Right cardiac atrium (tissue), 5 donors: ENCODE measurements at regions not wholly inside any gene's neighbourhood (a gene's known extent, or its start where the extent isn't known, plus 50 kb on each side); places are given as distances from the start of the nearest gene placed in this dataset.

Source experiments
- ATAC-seq, 2 donors: fragments of 200-7000 bp; cut with Tn5 transposase; one replicate each; pipeline versions ENCODE4 v1.8.0 to v1.9.1; 2020; ENCODE audit warnings: moderate library complexity in 2 of 2, mild to moderate bottlenecking in 1 of 2
- DNase-seq, 3 donors: peaks; one replicate each; pipeline ENCODE4 v3.0.0-alpha.2; 2020
- H3K27ac ChIP-seq: one replicate; pipeline ENCODE4 v1.5.1; 2013; ENCODE audit warnings: mild to moderate bottlenecking, low read length, control low read depth, moderate library complexity
- H3K27me3 ChIP-seq: one replicate; pipeline ENCODE4 v1.6.1; 2013; ENCODE audit not compliant: control insufficient read depth, insufficient read depth
- H3K4me1 ChIP-seq: one replicate; pipeline ENCODE4 v1.6.1; 2013; ENCODE audit warnings: low read length; ENCODE audit not compliant: control insufficient read depth, insufficient read depth
- H3K4me3 ChIP-seq: one replicate; pipeline ENCODE4 v1.5.1; 2013; ENCODE audit warnings: low read length, control low read depth
- H3K9me3 ChIP-seq: one replicate; pipeline ENCODE4 v1.6.1; 2013; ENCODE audit warnings: low read length; ENCODE audit not compliant: control insufficient read depth
- WGBS: extraction: QIAGEN DNeasy Blood & Tissue Kit; methylation state at CpG from one replicate; pipeline ENCODE4 v1.1.7; 2013; 5-methylcytosine and 5-hydroxymethylcytosine counted together
- intact Hi-C, 4 donors: fragments of 100-400 bp; cut with DNase I; formaldehyde crosslinking; loops; one replicate each; pipeline versions ENCODE4 v1.11.0 to v1.14.0; 2022 to 2023
- donor health status: healthy with polysubstance abuse.
- donor health status: DM: no; HTN: yes; CAD: no.
- donor health status: DM: no; HTN: no; CAD: no.
- donor health status: DM: no; HTN: yes; CAD: no; lungs with severe emphysema.
- donor health status: DM: yes; HTN: yes; CAD: no.

DNA sequence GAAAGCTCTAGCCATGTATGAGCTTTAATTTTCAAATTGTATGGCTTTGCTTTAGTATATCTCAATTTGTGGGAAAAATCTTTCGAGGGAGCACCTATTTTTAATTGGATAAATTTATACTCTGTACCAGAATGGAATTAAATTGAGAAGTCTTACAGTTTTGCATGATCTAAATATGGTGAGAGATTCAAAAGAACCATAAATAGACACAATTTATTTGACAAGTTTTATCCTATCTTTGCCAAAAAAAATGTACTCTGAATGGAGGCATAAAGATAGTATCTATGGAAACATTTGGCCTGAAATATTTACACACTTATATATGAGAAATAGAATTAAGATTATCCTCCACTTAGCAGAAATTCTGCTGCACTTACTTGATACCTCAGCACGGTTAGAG is 238.4 kb downstream of the NDUFA10 start:
- no peaks in the 10 kb centered on the region for H3K9me3 ChIP-seq
- H3K27me3 ChIP-seq, result no peaks in the 10 kb centered on the region
- WGBS, result 62% methylated on average over 2 of the region's 2 CpGs
- H3K4me3 ChIP-seq, result no peak overlapping the region
- no peak overlapping the region for H3K27ac ChIP-seq
- ATAC-seq (no peak), DNase-seq (no peak)
- no peaks in the 10 kb centered on the region for H3K4me1 ChIP-seq
- intact Hi-C loops, result no loop called here

DNA sequence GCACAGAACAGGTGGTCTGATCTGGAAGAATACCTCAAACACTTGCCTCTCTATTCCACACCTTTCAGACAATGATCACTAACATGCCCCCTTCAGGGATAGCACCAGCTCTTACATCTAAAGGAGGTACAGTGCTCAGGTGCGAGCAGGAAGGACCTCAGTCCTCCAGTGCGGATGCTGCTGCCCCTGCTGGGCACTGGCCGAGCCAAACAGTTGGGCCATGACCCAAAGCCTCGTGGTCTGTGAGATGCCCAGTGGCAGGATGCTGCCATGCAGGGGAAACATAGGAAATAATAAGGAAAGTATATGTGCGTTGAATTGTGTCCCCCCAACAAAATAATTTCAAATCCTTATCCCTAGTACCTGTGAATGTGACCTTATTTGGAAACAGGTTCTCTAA is 243.7 kb downstream of the NDUFA10 start:
- 90% methylated on average over 5 of the region's 5 CpGs for WGBS
- Histone ChIP-seq H3K9me3 (no peaks in the 10 kb centered on the region), H3K4me3 (no peak overlapping the region), H3K27me3 (no peaks in the 10 kb centered on the region), H3K4me1 (no peaks in the 10 kb centered on the region), H3K27ac (no peak overlapping the region)
- intact Hi-C loops, result no loop called here
- ATAC-seq (no peak), DNase-seq (no peak)

DNA sequence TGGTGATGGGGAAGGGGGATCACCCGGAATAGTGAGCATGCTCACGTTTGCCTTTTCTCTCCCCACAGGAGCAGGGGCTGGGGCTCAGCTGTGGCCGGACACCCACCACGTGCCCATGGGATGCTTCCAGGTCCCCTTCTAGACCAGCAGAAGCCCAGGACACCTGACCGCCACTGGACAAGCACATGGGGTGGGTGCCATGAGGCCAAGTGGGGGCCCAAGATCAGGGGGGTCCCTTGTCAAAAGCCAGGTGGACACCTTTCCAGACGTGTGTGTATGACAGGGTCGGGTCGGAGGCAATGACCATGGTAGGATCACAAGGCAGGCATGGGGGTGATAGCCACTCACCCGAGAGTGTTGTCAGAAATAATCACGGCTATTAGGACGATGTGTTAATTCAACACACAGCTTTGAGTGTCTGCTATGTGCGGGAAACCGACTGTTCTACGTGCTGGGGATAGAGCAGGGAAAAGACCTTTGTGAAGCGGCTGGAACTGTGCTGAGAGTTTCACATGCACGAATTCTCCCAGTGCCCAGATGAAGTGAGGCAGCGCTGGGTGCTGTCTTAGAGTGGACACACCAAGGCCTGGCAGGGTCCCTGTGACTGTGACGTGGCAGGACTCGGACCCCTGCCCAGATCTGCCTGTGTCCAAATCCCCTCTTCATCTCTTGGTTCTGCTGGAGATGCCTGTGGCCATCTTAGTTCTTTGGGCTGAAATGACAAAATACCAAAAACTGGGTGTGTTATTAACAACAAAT is 244.7 kb downstream of the NDUFA10 start:
- Histone ChIP-seq H3K27me3 (no peaks in the 10 kb centered on the region), H3K27ac (no peak overlapping the region), H3K4me1 (no peaks in the 10 kb centered on the region), H3K9me3 (no peaks in the 10 kb centered on the region), H3K4me3 (no peak overlapping the region)
- WGBS, result 89% methylated on average over 19 of the region's 19 CpGs
- intact Hi-C loops, result no loop called here
- ATAC-seq (no peak), DNase-seq (no peak)

DNA sequence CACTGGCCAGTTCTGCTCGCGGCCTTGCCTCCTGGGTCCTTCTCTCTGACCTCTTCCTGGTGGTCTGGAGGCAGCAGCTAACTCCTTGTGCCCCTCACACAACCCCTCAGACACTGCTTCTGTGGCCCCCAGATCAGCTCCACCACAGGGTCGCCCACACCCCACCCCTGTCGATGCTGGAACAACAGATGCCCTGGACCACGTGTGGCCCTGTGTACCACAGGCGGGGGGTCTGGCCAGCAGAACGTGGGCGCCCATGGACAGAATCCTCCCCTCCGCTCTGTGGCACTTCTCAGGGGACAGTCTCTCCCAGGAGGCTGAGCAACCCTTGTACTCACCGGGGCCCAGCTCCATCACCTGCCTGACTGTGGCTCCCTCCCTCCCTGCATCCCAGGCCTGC is 245.6 kb downstream of the NDUFA10 start:
- 94% methylated on average over 10 of the region's 10 CpGs for WGBS
- H3K9me3 ChIP-seq, result no peaks in the 10 kb centered on the region
- DNase-seq, result no peak
- H3K4me1 ChIP-seq, result no peaks in the 10 kb centered on the region
- H3K4me3 ChIP-seq, result no peak overlapping the region
- intact Hi-C loops, result no loop called here
- no peak overlapping the region for H3K27ac ChIP-seq
- no peaks in the 10 kb centered on the region for H3K27me3 ChIP-seq
- no peak for ATAC-seq

DNA sequence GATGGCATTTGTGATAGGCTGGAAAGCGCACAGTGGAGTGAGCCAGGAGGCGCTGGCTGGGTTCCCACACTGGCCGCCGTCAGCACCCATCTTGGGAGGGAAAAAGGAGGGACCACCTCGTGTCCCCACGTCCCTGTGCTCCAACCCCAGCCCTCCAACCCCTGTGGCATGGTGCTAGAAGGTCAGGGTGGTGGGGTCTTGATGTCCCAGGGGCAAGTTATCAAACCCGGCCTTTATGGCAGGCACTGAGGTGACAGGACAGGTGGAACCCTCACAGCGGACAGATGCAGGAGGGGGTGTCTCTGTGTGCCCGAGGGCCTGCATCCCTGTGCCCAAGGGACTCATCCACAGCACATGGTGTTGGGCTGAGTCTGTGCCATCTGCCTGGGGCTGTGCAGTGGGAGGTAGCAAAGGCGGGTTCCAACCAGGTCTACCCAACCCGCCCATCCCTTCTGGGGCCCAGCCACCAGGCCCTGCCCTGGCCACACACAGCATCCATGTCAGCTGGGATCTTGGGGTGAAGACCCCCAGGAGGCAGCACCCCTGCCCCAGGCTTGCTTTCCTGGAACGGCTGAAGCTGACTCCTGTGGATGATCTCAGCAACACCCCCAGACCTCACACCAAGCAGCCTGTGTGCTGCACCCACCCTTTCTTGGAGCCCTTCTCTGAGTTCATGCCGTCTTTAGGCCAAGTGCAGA is 246.1 kb downstream of the NDUFA10 start:
- intact Hi-C loops, result no loop called here
- DNase-seq (no peak), ATAC-seq (no peak)
- no peak overlapping the region for H3K27ac ChIP-seq
- H3K9me3 ChIP-seq, result no peaks in the 10 kb centered on the region
- H3K27me3 ChIP-seq, result no peaks in the 10 kb centered on the region
- WGBS, result 89% methylated on average over 13 of the region's 13 CpGs
- H3K4me3 ChIP-seq, result no peak overlapping the region
- H3K4me1 ChIP-seq, result no peaks in the 10 kb centered on the region

DNA sequence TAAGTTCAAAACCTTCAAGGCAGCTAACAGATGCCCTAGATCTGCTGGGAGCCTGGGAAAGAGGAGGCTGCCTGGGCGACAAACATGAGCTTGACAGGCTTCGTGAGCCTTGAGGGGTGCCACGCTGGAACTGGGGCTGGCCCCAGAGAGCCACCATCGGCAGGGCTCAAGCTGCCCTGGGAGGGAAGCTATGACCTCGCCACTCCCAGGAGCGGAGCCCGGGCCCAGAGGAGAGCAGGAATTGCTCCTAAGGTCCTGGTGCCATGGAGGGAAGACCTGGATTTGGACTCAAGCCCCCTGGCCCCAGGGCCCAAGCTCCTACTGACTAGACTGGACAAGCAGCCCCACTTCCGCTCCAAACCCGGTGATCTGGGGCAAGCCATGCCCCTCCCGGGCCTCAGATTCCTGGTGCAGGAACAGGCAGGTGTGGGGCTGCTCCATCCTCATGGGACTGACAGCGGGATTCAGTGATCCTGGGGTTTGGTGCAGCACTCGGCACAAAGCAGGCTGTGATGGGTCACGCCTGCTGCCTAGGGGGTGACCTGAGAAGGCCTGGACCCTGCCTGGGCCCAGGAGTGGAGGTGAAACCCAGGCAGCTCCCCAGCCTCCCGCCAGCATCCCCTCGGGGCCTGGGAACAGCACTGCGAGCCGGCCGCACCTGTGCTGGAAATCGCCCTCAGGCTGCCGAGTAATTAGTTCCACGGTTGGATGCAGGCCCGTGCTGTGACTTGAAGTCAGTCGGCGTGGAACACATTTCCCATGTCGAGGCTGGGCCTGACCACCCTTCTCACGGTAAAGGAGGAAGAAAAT is 246.9 kb downstream of the NDUFA10 start:
- 95% methylated on average over 26 of the region's 26 CpGs for WGBS
- H3K9me3 ChIP-seq, result no peaks in the 10 kb centered on the region
- H3K27me3 ChIP-seq, result no peaks in the 10 kb centered on the region
- H3K4me3 ChIP-seq, result no peak overlapping the region
- no peaks in the 10 kb centered on the region for H3K4me1 ChIP-seq
- intact Hi-C loops, result no loop called here
- ATAC-seq, result no peak
- no peak for DNase-seq
- no peak overlapping the region for H3K27ac ChIP-seq

DNA sequence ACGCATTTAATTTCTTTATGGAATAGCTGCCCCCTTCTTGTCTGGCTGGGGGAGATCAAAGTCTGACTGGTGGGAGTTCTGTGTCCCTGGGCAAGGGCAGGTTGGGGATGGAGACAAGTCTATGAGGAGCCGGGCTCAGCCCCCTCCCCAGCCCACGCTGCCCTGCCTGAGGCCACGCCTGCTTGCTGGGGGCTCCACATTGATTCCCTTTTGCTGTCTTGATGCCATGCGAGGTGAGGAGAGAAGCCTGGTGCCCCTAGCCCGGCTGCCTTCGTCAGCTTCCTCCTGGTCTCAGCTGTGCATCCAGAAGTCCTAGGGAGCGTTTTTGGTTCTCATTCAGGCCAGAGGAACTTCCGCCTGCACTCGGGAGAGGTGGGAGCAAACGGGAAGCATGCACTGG is 247.9 kb downstream of the NDUFA10 start:
- Histone ChIP-seq H3K27ac (no peak overlapping the region), H3K27me3 (no peaks in the 10 kb centered on the region), H3K4me1 (no peaks in the 10 kb centered on the region), H3K4me3 (no peak overlapping the region), H3K9me3 (no peaks in the 10 kb centered on the region)
- intact Hi-C loops, result no loop called here
- 90% methylated on average over 11 of the region's 11 CpGs for WGBS
- DNase-seq (no peak), ATAC-seq (no peak)

DNA sequence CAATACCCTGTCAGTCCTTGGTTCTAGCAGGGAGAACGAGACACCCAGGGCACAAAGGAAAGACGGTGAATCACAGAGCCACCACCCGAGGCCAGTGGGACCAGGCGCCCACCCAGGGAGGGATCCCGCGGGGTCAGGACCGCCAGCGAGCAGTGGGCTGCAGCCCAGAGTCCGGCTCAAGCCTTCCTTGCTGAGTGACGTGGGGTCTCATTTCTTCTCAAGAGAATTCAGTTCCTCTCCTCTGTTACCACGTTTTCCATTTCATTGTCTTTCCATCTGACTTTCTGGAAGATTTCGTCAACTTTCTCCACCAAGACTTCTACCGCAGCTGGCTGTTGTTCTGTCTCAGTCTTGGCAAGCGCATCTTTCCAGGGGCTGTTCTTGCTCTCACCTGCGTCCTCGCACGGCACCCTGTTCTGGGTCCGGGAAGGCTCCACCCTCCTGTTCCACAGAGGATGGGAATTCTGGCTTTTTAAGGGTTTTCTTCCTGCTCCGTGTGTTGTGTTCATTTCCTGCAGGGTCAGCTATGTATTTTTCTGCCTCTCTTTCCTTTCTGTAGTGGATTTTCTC is 248.6 kb downstream of the NDUFA10 start:
- Histone ChIP-seq H3K27ac (no peak overlapping the region), H3K4me1 (no peaks in the 10 kb centered on the region), H3K27me3 (no peaks in the 10 kb centered on the region), H3K9me3 (peaks cover 1% of the 10 kb centered on the region), H3K4me3 (no peak overlapping the region)
- DNase-seq, result no peak
- WGBS, result 71% methylated on average over 19 of the region's 19 CpGs
- intact Hi-C loops, result no loop called here
- ATAC-seq, result no peak

DNA sequence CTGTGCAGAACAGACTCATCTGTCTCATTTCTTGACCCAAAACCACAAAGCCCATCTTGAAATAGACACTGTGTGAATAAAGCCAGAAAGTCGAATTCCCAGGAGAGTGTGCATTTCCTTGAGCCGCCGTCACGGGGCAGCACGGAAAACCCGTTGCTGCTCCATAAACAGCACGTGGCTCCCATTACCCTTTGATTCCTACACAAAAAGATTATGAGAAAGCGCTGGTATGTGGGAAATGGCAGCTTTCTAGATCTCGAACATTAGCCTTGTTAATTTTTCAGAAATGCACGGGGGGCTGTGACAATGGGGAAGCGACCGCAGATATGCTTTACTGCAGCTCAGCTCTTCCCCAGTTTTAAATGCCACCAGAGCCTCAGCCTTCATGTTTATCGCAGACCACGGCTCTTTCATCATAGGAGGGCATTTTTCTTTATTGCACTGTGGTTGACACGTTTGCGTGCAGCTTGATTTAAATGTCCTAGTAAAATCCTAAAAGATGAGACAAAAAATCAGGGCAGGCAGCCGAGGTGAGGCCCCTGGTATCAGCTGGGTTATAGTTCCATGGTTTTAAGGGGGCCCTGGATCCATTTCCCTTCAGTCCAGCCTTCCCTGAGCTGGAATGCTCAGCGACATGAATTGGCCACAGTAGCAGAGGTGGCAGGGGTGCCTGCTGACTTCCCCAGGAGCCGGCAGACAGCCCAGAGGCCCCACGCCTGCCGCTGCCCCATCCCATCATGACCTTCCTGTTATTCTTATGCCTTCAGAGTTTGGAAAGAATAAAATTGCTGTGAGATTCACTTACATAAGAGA is 249.3 kb downstream of the NDUFA10 start:
- ATAC-seq (no peak), DNase-seq (no peak)
- no peak overlapping the region for H3K4me3 ChIP-seq
- peaks cover 2% of the 10 kb centered on the region for H3K9me3 ChIP-seq
- no peak overlapping the region for H3K27ac ChIP-seq
- no peaks in the 10 kb centered on the region for H3K4me1 ChIP-seq
- H3K27me3 ChIP-seq, result no peaks in the 10 kb centered on the region
- 57% methylated on average over 21 of the region's 21 CpGs for WGBS
- intact Hi-C loops, result no loop called here

DNA sequence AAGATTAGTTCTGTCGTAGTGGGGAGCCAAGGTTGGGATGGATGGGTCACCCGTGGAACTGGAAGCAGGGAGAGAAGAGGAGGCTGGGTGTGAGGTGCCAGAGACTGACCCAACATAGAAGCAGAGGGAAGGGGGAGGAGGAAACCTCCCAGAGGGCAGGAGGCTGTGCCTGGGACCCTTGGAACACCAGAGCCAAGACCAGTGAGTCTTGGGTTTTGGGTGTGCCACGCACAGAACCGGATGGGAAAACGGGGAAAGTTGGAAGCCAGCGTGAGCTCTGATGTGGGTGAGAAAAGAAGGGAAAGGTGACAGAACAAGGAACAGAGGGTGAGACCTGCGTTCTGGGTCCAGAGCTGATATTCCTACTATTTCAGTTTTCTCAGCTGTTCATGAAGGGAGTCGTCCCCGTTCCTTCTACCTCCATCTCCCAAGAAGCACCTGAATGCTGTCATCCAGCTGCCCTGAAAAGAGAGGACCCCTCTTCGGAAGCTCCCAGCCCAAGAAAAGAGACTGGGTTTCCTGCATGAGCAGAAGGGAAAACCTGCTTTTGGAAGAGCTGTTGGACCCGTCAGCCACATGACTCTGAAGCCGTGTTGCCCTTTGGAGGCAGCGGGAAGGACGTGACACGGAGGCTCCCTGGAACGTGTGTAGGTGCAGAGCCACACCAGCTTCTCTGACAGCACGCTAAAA is 250.1 kb downstream of the NDUFA10 start:
- WGBS, result 80% methylated on average over 17 of the region's 17 CpGs
- DNase-seq, result peak in 1 of 3 donors; percentile 35
- Histone ChIP-seq H3K27ac (no peak overlapping the region), H3K4me1 (no peaks in the 10 kb centered on the region), H3K9me3 (peaks cover 2% of the 10 kb centered on the region), H3K4me3 (no peak overlapping the region), H3K27me3 (no peaks in the 10 kb centered on the region)
- ATAC-seq, result no peak
- intact Hi-C loops, result no loop called here
